Endodermal cell (in vitro differentiated cells): ENCODE measurements at regions not wholly inside any gene's neighbourhood (a gene's known extent, or its start where the extent isn't known, plus 50 kb on each side); places are given as distances from the start of the nearest gene placed in this dataset.
"Not testable (repeated sequence)": the region's sequence is repeated elsewhere in the genome, so short reads cannot be mapped to it uniquely, and the experiment has no call there.

Source experiments
- DNase-seq: peaks from one replicate; pipeline ENCODE4 v3.0.0-alpha.2; 2017
- H3K27ac ChIP-seq: 2 replicates; pipeline ENCODE4 v1.5.1; 2013; ENCODE audit warnings: mild to moderate bottlenecking, low read depth, low read length, moderate library complexity
- H3K27me3 ChIP-seq: 2 replicates; pipeline ENCODE4 v1.6.1; 2013; ENCODE audit warnings: mild to moderate bottlenecking, low read length, moderate library complexity; ENCODE audit not compliant: insufficient read depth, control insufficient read depth, poor library complexity, severe bottlenecking
- H3K36me3 ChIP-seq: 2 replicates; pipeline ENCODE4 v1.7.0; 2013; ENCODE audit warnings: mild to moderate bottlenecking, low read length, moderate library complexity; ENCODE audit not compliant: control insufficient read depth, insufficient read depth
- H3K4me1 ChIP-seq: one replicate; pipeline ENCODE4 v1.7.0; 2013; ENCODE audit warnings: low read length; ENCODE audit not compliant: control insufficient read depth, insufficient read depth
- H3K4me3 ChIP-seq: 2 replicates; pipeline ENCODE4 v1.5.1; 2013; ENCODE audit warnings: mild to moderate bottlenecking, low read length, moderate library complexity
- H3K9ac ChIP-seq: 2 replicates; pipeline ENCODE4 v1.6.1; 2013; ENCODE audit warnings: mild to moderate bottlenecking, low read length, moderate library complexity; ENCODE audit not compliant: poor library complexity, severe bottlenecking; ENCODE audit errors: extremely low read depth
- H3K9me3 ChIP-seq: 2 replicates; pipeline ENCODE4 v1.6.1; 2013; ENCODE audit warnings: mild to moderate bottlenecking, low read length, moderate library complexity; ENCODE audit not compliant: control insufficient read depth
- H3K27ac Mint-ChIP-seq: 2 replicates; pipeline ENCODE4 v1.8.0; 2020; ENCODE audit warnings: mixed read lengths
- H3K27me3 Mint-ChIP-seq: 2 replicates; pipeline ENCODE4 v1.8.0; 2021; ENCODE audit warnings: mild to moderate bottlenecking, mixed read lengths; ENCODE audit not compliant: insufficient read depth
- H3K36me3 Mint-ChIP-seq: 2 replicates; pipeline ENCODE4 v1.8.0; 2020; ENCODE audit warnings: low read depth, mixed read lengths
- H3K4me1 Mint-ChIP-seq: 2 replicates; pipeline ENCODE4 v1.8.0; 2020; ENCODE audit warnings: mixed read lengths
- H3K4me3 Mint-ChIP-seq: 2 replicates; pipeline ENCODE4 v1.8.0; 2020; ENCODE audit warnings: mild to moderate bottlenecking, moderate library complexity, mixed read lengths
- H3K9me3 Mint-ChIP-seq: 2 replicates; pipeline ENCODE4 v1.8.0; 2020; ENCODE audit warnings: mild to moderate bottlenecking, mixed read lengths
- WGBS, 2 experiments: methylation state at CpG; one replicate each; pipeline versions ENCODE4 v1.1.5 to v1.1.7; 2013; ENCODE audit warnings: missing lambda C conversion rate in 2 of 2, mixed read lengths in 1 of 2; ENCODE audit not compliant: insufficient coverage in 1 of 2, insufficient read length in 1 of 2; 5-methylcytosine and 5-hydroxymethylcytosine counted together
- TF ChIP-seq, protein P1 (sequence below): fragments of 200-600 bp; sonication (generic); conservative IDR thresholded peaks from 2 replicates; pipeline ENCODE4 v1.5.0; 2021; ENCODE audit warnings: antibody characterized with exemption, mild to moderate bottlenecking

DNA sequence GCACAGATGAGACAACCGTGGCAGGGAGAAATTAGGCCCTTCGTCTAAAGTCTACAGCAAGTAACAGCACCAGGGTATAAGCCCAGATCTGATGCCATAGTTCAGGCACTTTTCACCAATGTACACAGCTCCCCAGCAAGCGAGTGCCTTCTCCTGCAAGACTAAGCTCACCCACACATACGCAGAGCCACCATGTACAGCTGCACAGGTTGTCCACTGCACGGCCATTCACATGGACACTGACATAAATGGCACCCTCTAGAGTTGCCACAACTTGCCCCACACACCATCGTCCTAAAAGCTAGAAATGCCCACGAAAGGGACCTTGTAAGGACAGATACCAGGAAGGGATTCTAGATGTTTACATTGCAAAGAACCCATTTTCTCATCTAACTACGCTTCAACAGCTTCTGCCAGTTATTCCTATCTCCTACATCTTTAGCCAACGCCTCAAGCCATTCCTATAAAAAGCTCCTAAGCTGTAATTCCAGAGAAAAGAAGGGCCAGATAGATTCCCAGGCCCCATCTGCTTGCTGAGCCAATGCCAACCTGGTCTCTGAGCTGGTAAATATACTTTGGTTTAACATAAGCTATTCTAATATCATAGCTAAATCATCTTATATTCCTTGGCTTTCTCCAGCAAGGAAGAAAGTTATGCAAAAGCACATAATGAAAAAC is 174.0 kb upstream of the KAZN start:
- DNase-seq, result peak; percentile 22
- no peaks in the 10 kb centered on the region for H3K4me1 Mint-ChIP-seq
- TF ChIP-seq, protein P1, sequence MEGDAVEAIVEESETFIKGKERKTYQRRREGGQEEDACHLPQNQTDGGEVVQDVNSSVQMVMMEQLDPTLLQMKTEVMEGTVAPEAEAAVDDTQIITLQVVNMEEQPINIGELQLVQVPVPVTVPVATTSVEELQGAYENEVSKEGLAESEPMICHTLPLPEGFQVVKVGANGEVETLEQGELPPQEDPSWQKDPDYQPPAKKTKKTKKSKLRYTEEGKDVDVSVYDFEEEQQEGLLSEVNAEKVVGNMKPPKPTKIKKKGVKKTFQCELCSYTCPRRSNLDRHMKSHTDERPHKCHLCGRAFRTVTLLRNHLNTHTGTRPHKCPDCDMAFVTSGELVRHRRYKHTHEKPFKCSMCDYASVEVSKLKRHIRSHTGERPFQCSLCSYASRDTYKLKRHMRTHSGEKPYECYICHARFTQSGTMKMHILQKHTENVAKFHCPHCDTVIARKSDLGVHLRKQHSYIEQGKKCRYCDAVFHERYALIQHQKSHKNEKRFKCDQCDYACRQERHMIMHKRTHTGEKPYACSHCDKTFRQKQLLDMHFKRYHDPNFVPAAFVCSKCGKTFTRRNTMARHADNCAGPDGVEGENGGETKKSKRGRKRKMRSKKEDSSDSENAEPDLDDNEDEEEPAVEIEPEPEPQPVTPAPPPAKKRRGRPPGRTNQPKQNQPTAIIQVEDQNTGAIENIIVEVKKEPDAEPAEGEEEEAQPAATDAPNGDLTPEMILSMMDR, result no peak
- peaks cover 3% of the 10 kb centered on the region for H3K27me3 Mint-ChIP-seq
- no peaks in the 10 kb centered on the region for H3K36me3 Mint-ChIP-seq
- no peak overlapping the region for H3K4me3 Mint-ChIP-seq
- no peak overlapping the region for H3K27ac Mint-ChIP-seq
- WGBS, 2 experiments, result 90 to 100% methylated on average over 4 to 9 of the region's 9 CpGs
- no peak overlapping the region for H3K9ac ChIP-seq
- H3K4me1 ChIP-seq, result no peaks in the 10 kb centered on the region
- H3K9me3 Mint-ChIP-seq, result peaks cover 9% of the 10 kb centered on the region
- no peaks in the 10 kb centered on the region for H3K36me3 ChIP-seq
- H3K9me3 ChIP-seq, result no peaks in the 10 kb centered on the region
- no peaks in the 10 kb centered on the region for H3K27me3 ChIP-seq
- H3K4me3 ChIP-seq, result no peak overlapping the region
- H3K27ac ChIP-seq, result no peak overlapping the region

DNA sequence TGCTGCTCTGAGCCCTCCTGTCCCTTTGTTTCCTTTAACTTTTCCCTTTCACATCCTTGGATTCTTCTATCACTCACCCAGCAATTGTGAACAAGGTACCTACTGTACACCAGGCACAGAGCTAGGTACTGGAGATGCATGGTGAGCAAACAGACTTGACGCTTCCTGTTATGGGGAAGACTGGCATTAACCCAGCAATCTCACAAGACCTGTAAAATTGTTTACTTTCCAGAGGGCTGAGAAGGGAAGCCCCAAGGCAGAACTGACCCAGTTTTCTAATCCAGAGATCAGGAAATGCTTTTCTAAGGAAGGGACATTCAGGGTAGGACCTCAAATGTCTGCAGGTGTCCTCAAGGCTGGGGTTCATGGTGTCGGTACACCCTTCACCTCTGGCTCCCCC is 171.6 kb upstream of the KAZN start:
- H3K4me3 Mint-ChIP-seq, result no peak overlapping the region
- H3K36me3 Mint-ChIP-seq, result no peaks in the 10 kb centered on the region
- H3K9ac ChIP-seq, result no peak overlapping the region
- H3K36me3 ChIP-seq, result no peaks in the 10 kb centered on the region
- H3K4me1 ChIP-seq, result no peaks in the 10 kb centered on the region
- TF ChIP-seq, protein P1, result no peak
- no peak overlapping the region for H3K27ac Mint-ChIP-seq
- no peaks in the 10 kb centered on the region for H3K9me3 Mint-ChIP-seq
- H3K27me3 ChIP-seq, result no peaks in the 10 kb centered on the region
- no peaks in the 10 kb centered on the region for H3K9me3 ChIP-seq
- H3K4me1 Mint-ChIP-seq, result no peaks in the 10 kb centered on the region
- no peak for DNase-seq
- 95% methylated on average over 2 of the region's 2 CpGs; no CpG with 5 or more reads in 1 of the 2 experiments for WGBS, 2 experiments
- no peak overlapping the region for H3K27ac ChIP-seq
- H3K4me3 ChIP-seq, result no peak overlapping the region
- H3K27me3 Mint-ChIP-seq, result peaks cover 7% of the 10 kb centered on the region

DNA sequence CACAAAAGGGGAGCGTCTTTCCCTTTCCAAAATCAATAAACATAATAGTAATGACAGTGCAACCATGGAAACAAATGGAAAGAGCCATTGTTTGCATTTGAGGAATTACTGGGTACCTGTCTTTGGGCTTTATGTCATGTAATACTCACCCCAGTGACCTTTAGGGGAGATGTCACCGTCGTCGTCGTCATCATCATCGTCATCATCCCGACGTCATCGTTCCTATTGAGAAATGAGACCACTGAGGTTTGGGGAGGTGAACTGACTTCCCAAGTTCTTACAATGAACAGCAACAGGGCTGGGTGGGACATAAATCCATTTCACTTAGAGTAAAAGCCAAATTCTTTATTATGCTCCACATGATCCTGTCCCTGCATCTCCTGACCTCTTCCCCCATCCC is 168.9 kb upstream of the KAZN start:
- no peaks in the 10 kb centered on the region for H3K4me1 ChIP-seq
- no peaks in the 10 kb centered on the region for H3K9me3 ChIP-seq
- Mint-ChIP-seq H3K4me3 (no peak overlapping the region), H3K27me3 (peaks cover 16% of the 10 kb centered on the region), H3K4me1 (no peaks in the 10 kb centered on the region), H3K27ac (no peak overlapping the region), H3K36me3 (no peaks in the 10 kb centered on the region), H3K9me3 (no peaks in the 10 kb centered on the region)
- H3K36me3 ChIP-seq, result no peaks in the 10 kb centered on the region
- DNase-seq, result no peak
- TF ChIP-seq, protein P1, result no peak
- 94 to 96% methylated on average over 8 to 9 of the region's 9 CpGs for WGBS, 2 experiments
- no peak overlapping the region for H3K4me3 ChIP-seq
- H3K27me3 ChIP-seq, result no peaks in the 10 kb centered on the region
- no peak overlapping the region for H3K27ac ChIP-seq
- no peak overlapping the region for H3K9ac ChIP-seq

DNA sequence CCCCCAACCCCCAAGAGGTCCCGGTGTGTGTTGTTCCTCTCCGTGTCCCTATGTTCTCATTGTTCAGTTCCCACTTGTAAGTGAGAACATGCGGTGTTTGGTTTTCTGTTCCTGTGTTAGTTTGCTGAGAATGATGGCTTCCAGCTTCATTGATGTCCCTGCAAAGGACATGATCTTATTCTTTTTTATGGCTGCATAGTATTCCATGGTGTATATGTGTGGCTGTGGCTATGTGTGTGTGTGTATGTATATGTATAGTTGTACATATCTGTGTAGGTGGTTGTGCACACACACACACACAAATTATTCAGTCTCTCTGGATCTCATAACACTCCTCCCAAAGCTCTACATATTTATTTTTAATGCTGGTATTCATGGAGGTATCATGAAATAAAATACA is 165.8 kb upstream of the KAZN start:
- DNase-seq, H3K4me3 ChIP-seq, H3K4me1 ChIP-seq, H3K4me1 Mint-ChIP-seq, H3K9me3 ChIP-seq, H3K36me3 Mint-ChIP-seq, H3K4me3 Mint-ChIP-seq, H3K27ac ChIP-seq, H3K9me3 Mint-ChIP-seq, H3K27me3 ChIP-seq, H3K27ac Mint-ChIP-seq, H3K9ac ChIP-seq, H3K36me3 ChIP-seq: not testable (repeated sequence)
- WGBS, 2 experiments, result 60 to 95% methylated on average over 1 to 3 of the region's 3 CpGs
- H3K27me3 Mint-ChIP-seq, result peaks cover 16% of the 10 kb centered on the region
